Amygdala (tissue), 56 donors: ENCODE measurements at regions not wholly inside any gene's neighbourhood (a gene's known extent, or its start where the extent isn't known, plus 50 kb on each side); places are given as distances from the start of the nearest gene placed in this dataset.
"Not testable (repeated sequence)": the region's sequence is repeated elsewhere in the genome, so short reads cannot be mapped to it uniquely, and the experiment has no call there.

ENCODE experiments used
- DNase-seq, 56 donors: peaks; one replicate each; lab custom pipeline; 2025; lab: John Stamatoyannopoulos, UW

- no peak for DNase-seq
Measured at GRCh38 chr17:21548236-21548635, 144.1 kb upstream of the KCNJ18 start.

- DNase-seq: no peak
Measured at GRCh38 chr17:21549107-21549687, 143.1 kb upstream of the KCNJ18 start.

- DNase-seq: not testable (repeated sequence)
Measured at GRCh38 chr17:21550031-21550430, 142.3 kb upstream of the KCNJ18 start.

GRCh38 chr17:21551081-21551881 is 141.0 kb upstream of the KCNJ18 start:
- DNase-seq: peak; percentile 31 to 95 (median 78)

- DNase-seq: not testable (repeated sequence)
Measured at GRCh38 chr17:21558921-21559320, 133.4 kb upstream of the KCNJ18 start.

- no peak for DNase-seq
Measured at GRCh38 chr17:21564262-21564661, 128.1 kb upstream of the KCNJ18 start.

GRCh38 chr17:21564757-21565156 is 127.6 kb upstream of the KCNJ18 start:
- not testable (repeated sequence) for DNase-seq

GRCh38 chr17:21570427-21570826 is 121.9 kb upstream of the KCNJ18 start:
- DNase-seq: not testable (repeated sequence)

- not testable (repeated sequence) for DNase-seq
Measured at GRCh38 chr17:21572148-21572547, 120.2 kb upstream of the KCNJ18 start.

- DNase-seq: peak in 1 of 56 donors; percentile 42
Measured at GRCh38 chr17:21573271-21573960, 118.9 kb upstream of the KCNJ18 start.

- peak in 52 of 56 donors; percentile 12 to 86 (median 56) for DNase-seq
Measured at GRCh38 chr17:21573961-21574610, 118.2 kb upstream of the KCNJ18 start.

- not testable (repeated sequence) for DNase-seq
Measured at GRCh38 chr17:21574611-21575255, 117.6 kb upstream of the KCNJ18 start.

GRCh38 chr17:21578783-21579182 is 113.5 kb upstream of the KCNJ18 start:
- not testable (repeated sequence) for DNase-seq

GRCh38 chr17:21592774-21593173 is 99.5 kb upstream of the KCNJ18 start:
- no peak for DNase-seq

GRCh38 chr17:21593452-21594105 is 98.7 kb upstream of the KCNJ18 start:
- not testable (repeated sequence) for DNase-seq

- DNase-seq: no peak
Measured at GRCh38 chr17:21595086-21595485, 97.2 kb upstream of the KCNJ18 start.

- no peak for DNase-seq
Measured at GRCh38 chr17:21602176-21602575, 90.1 kb upstream of the KCNJ18 start.

GRCh38 chr17:21603292-21603691 is 89.0 kb upstream of the KCNJ18 start:
- not testable (repeated sequence) for DNase-seq

- not testable (repeated sequence) for DNase-seq
Measured at GRCh38 chr17:21611443-21611842, 80.9 kb upstream of the KCNJ18 start.
